H1 (cell line): ENCODE measurements at regions not wholly inside any gene's neighbourhood (a gene's known extent, or its start where the extent isn't known, plus 50 kb on each side); places are given as distances from the start of the nearest gene placed in this dataset.

Experiments
- CTCF ChIP-seq, 3 experiments: IDR thresholded peaks; 1 replicate in 2 of 3; 2 replicates in 1 of 3; pipeline versions ENCODE4 v1.5.1 to v1.6.1; 2011; ENCODE audit warnings: low read length in 3 of 3, mild to moderate bottlenecking in 3 of 3, inconsistent platforms in 2 of 3, low read depth in 1 of 3, moderate library complexity in 1 of 3; ENCODE audit not compliant: insufficient read depth in 1 of 3; ENCODE audit errors: control extremely low read depth in 1 of 3
- GTF2F1 ChIP-seq: IDR thresholded peaks from 2 replicates; pipeline ENCODE4 v1.6.1; 2012; ENCODE audit warnings: low read depth, low read length, improper control_type of control experiment, borderline replicate concordance
- POLR2A ChIP-seq, 2 experiments: IDR thresholded peaks; 1 replicate in 1 of 2; 2 replicates in 1 of 2; pipeline ENCODE4 v1.6.1; 2011; ENCODE audit warnings: low read depth in 2 of 2, low read length in 2 of 2, mild to moderate bottlenecking in 2 of 2; ENCODE audit errors: control extremely low read depth in 1 of 2
- RFX5 ChIP-seq: IDR thresholded peaks from 2 replicates; pipeline ENCODE4 v1.6.1; 2011; ENCODE audit warnings: low read depth, low read length, improper control_type of control experiment, borderline replicate concordance
- SP1 ChIP-seq: IDR thresholded peaks from 2 replicates; pipeline ENCODE4 v1.6.1; 2011; ENCODE audit warnings: low read depth, low read length

- no peak for TF ChIP-seq CTCF (IDR thresholded peaks at IDR 0.05; ENCODE audit: control extremely low read depth in 1 of 3, insufficient read depth in 1 of 3, low read depth in 1 of 3, low read length in 3 of 3)
- no peak for TF ChIP-seq POLR2A (IDR thresholded peaks at IDR 0.05; ENCODE audit: control extremely low read depth in 1 of 2, low read depth in 2 of 2, low read length in 2 of 2)
- TF ChIP-seq SP1, result no peak
- no peak for TF ChIP-seq GTF2F1
- no peak for TF ChIP-seq RFX5
These were observed 384.2 kb upstream of the NOVA1 start for GRCh38 chr14:26982071-26982470.
